ENCODE measurements at regions not wholly inside any gene's neighbourhood (a gene's known extent, or its start where the extent isn't known, plus 50 kb on each side); places are given as distances from the start of the nearest gene placed in this dataset.

DNA sequence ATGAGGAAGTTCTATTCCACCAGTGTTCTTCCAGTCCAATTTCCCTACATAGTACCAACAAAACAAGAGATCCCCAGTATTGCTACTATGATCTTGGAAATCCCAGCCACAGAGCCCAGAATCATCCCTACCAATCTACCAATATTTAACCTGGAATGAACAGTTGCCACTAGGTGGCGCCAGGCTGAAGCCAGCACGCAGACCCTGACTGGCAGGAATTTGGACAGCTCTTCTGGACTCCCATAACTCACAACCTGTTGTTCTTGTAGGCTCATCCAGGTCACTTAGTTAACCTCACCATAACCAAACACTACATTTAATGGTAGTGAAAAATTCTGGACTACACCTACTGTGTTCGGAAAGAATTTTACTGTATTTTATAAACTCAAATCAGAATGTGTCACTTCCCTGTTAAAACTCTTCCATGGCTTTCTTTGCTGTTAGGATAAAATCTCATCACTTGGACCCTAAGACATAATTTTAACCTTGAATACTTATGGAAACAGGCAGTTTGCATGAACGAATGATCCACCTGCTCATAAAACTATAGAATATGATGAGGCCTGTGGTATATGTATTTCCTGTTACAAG, 59.8 kb upstream of the SLC38A11 start:
- peaks cover 6% of the 10 kb centered on the region for H3K27me3 Mint-ChIP-seq (ENCODE audit: low read depth)
- H3K36me3 Mint-ChIP-seq (ENCODE audit: low read depth), result no peaks in the 10 kb centered on the region
- no peak overlapping the region for H3K27ac Mint-ChIP-seq
- H3K4me3 Mint-ChIP-seq, result no peak overlapping the region
- TF ChIP-seq, protein P1, sequence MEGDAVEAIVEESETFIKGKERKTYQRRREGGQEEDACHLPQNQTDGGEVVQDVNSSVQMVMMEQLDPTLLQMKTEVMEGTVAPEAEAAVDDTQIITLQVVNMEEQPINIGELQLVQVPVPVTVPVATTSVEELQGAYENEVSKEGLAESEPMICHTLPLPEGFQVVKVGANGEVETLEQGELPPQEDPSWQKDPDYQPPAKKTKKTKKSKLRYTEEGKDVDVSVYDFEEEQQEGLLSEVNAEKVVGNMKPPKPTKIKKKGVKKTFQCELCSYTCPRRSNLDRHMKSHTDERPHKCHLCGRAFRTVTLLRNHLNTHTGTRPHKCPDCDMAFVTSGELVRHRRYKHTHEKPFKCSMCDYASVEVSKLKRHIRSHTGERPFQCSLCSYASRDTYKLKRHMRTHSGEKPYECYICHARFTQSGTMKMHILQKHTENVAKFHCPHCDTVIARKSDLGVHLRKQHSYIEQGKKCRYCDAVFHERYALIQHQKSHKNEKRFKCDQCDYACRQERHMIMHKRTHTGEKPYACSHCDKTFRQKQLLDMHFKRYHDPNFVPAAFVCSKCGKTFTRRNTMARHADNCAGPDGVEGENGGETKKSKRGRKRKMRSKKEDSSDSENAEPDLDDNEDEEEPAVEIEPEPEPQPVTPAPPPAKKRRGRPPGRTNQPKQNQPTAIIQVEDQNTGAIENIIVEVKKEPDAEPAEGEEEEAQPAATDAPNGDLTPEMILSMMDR (IDR thresholded peaks at IDR 0.05; ENCODE audit: unreplicated experiment in 3 of 3), result peak; percentile 86 to 90 (median 88)
- H3K4me1 Mint-ChIP-seq, result no peaks in the 10 kb centered on the region
- no peaks in the 10 kb centered on the region for H3K9me3 Mint-ChIP-seq

DNA sequence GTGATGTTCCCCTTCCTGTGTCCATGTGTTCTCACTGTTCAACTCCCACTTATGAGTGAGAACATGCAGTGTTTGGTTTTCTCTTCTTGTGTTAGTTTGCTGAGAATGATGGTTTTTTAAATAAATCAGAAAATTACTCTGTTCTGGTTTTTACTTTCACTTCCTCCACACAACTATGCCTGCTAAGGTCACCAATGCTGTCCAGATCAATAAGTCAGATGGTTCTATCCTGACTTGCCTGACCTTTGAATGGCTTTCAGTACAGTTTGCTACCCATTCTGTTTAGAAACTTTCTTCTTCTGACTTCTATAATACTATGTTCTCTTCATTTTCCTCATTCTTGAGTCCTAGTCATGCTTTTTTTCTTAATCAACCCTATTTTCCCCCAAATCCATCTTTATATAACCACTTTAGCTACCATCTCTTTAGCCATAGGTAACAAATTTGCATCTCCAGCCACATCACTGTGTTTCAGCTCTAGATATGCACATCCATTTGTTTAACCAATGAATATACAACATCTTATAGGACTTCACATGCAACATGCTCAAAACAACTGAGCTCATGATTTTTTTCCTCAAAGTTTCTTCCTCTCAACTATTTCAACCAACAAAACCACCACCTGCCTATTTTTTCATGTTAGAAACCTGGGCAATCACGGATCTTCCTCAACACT, 58.8 kb upstream of the SLC38A11 start:
- Mint-ChIP-seq H3K36me3 (ENCODE audit: low read depth) (no peaks in the 10 kb centered on the region), H3K4me1 (no peaks in the 10 kb centered on the region), H3K9me3 (no peaks in the 10 kb centered on the region), H3K27ac (no peak overlapping the region), H3K27me3 (ENCODE audit: low read depth) (peaks cover 6% of the 10 kb centered on the region), H3K4me3 (no peak overlapping the region)
- TF ChIP-seq, protein P1 (IDR thresholded peaks at IDR 0.05; ENCODE audit: unreplicated experiment in 3 of 3), result no peak

DNA sequence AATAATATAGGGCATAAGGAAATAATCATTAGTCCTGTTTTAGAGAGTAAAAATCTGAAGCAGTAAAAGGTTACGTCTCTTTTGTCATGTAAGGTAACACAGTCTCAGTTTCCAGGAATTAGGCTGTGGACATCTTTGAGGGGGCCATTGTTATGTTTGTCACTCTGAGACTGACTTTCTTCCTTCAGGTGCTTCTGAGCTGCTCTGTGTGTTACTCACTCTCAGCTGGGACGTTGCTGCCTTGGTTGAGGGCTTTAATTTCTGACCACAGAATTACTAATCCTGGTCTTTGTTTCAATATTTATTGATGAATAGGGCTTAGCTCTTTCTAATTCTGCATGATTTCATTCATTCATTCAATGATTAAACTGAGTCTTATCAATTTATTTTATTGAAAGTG, 55.9 kb upstream of the SLC38A11 start:
- Mint-ChIP-seq H3K27me3 (ENCODE audit: low read depth) (peaks cover 6% of the 10 kb centered on the region), H3K4me1 (no peaks in the 10 kb centered on the region), H3K27ac (no peak overlapping the region), H3K9me3 (no peaks in the 10 kb centered on the region), H3K4me3 (no peak overlapping the region), H3K36me3 (ENCODE audit: low read depth) (no peaks in the 10 kb centered on the region)
- TF ChIP-seq, protein P1 (IDR thresholded peaks at IDR 0.05; ENCODE audit: unreplicated experiment in 3 of 3), result no peak

DNA sequence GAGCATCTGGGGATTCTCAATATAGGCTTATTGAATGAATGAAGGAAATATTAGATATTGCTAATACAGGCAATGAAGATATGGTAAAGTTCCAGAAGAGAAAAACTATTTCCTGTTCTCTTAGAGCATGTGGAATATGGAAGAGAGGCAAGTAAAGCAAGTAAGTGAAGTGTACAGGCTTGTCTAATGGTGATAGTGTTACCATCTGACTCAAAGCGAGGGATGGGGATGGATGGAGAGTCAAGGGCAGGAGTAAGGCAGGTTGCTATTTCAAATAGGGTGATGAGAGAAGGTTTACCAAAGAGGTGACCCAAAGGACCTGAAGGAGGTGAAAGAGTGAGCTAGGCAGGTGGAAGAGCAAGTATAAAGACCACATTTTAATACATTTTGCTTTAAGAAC, 55.2 kb upstream of the SLC38A11 start:
- Mint-ChIP-seq H3K4me1 (no peaks in the 10 kb centered on the region), H3K27ac (no peak overlapping the region), H3K4me3 (no peak overlapping the region), H3K27me3 (ENCODE audit: low read depth) (peaks cover 6% of the 10 kb centered on the region), H3K9me3 (no peaks in the 10 kb centered on the region), H3K36me3 (ENCODE audit: low read depth) (no peaks in the 10 kb centered on the region)
- TF ChIP-seq, protein P1 (IDR thresholded peaks at IDR 0.05; ENCODE audit: unreplicated experiment in 3 of 3), result no peak

DNA sequence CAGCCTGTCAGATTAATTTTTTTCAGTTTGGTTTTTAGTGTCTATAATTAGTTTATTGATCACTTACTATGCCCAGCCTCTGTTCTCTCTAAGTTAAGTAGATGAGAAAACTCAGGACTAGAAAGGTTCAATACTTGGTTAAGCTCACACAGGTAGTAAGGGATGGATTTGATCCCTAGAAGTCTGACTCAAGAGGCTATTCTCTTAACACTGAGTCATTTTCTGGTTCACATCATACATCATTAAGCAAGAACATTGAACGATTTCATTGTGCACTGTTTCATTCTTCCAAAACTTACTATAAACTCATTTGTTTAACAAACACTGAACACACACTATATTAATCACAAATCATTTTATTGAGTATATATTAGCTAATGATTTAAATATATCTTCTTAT, 54.1 kb upstream of the SLC38A11 start:
- Mint-ChIP-seq H3K4me3 (no peak overlapping the region), H3K36me3 (ENCODE audit: low read depth) (no peaks in the 10 kb centered on the region), H3K4me1 (no peaks in the 10 kb centered on the region), H3K27ac (no peak overlapping the region), H3K27me3 (ENCODE audit: low read depth) (no peaks in the 10 kb centered on the region), H3K9me3 (no peaks in the 10 kb centered on the region)
- TF ChIP-seq, protein P1 (IDR thresholded peaks at IDR 0.05; ENCODE audit: unreplicated experiment in 3 of 3), result no peak

Measured in nephron (organoid).